ENCODE measurements at regions not wholly inside any gene's neighbourhood (a gene's known extent, or its start where the extent isn't known, plus 50 kb on each side); places are given as distances from the start of the nearest gene placed in this dataset.

DNA sequence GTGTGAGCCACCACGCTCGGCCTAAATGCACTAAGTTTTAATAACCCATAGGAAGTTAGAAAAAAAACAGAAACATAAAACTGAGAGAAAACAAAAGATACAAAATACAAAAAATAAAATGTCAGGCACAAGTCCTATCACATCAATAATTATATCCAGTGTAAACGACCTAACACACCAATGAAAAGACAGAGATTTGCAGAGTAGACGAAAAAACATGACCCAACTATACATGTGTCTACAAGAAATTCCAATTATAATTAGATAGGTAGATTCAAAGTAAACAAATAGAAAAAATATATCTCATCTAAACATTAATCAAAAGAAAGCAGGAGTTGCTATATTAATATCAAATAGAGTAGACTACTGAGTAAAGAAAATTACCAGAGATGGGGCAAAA lies 69.4 kb upstream of the NUDT4 start:
- Histone ChIP-seq H3K9me3 (ENCODE audit: low read depth) (no peaks in the 10 kb centered on the region), H3K4me1 (ENCODE audit: insufficient read depth) (peaks cover 11% of the 10 kb centered on the region), H2AFZ (no peak overlapping the region), H3K27me3 (no peaks in the 10 kb centered on the region), H3K4me3 (no peak overlapping the region), H3K36me3 (replicated peaks; ENCODE audit: insufficient read depth, low read depth) (no peaks in the 10 kb centered on the region), H3K4me2 (no peak overlapping the region), H3K27ac (no peak overlapping the region), H3K9me2 (replicated peaks; ENCODE audit: insufficient read depth) (no peaks in the 10 kb centered on the region), H3K79me2 (no peaks in the 10 kb centered on the region), H4K20me1 (ENCODE audit: insufficient read depth, poor library complexity, severe bottlenecking) (no peaks in the 10 kb centered on the region)
- no peak for TF ChIP-seq EZH2 (IDR thresholded peaks at IDR 0.05; ENCODE audit: borderline replicate concordance)
- TF ChIP-seq, protein P1, sequence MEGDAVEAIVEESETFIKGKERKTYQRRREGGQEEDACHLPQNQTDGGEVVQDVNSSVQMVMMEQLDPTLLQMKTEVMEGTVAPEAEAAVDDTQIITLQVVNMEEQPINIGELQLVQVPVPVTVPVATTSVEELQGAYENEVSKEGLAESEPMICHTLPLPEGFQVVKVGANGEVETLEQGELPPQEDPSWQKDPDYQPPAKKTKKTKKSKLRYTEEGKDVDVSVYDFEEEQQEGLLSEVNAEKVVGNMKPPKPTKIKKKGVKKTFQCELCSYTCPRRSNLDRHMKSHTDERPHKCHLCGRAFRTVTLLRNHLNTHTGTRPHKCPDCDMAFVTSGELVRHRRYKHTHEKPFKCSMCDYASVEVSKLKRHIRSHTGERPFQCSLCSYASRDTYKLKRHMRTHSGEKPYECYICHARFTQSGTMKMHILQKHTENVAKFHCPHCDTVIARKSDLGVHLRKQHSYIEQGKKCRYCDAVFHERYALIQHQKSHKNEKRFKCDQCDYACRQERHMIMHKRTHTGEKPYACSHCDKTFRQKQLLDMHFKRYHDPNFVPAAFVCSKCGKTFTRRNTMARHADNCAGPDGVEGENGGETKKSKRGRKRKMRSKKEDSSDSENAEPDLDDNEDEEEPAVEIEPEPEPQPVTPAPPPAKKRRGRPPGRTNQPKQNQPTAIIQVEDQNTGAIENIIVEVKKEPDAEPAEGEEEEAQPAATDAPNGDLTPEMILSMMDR (IDR thresholded peaks at IDR 0.05; ENCODE audit: poor library complexity) = no peak
- TF ChIP-seq EZH2phosphoT487 (IDR thresholded peaks at IDR 0.05; ENCODE audit: low read depth, severe bottlenecking, unreplicated experiment) = no peak
- DNase-seq (ENCODE audit: low spot score) = no peak
- 93% methylated on average over 4 of the region's 4 CpGs for WGBS (ENCODE audit: low lambda C conversion rate, missing lambda C conversion rate)

DNA sequence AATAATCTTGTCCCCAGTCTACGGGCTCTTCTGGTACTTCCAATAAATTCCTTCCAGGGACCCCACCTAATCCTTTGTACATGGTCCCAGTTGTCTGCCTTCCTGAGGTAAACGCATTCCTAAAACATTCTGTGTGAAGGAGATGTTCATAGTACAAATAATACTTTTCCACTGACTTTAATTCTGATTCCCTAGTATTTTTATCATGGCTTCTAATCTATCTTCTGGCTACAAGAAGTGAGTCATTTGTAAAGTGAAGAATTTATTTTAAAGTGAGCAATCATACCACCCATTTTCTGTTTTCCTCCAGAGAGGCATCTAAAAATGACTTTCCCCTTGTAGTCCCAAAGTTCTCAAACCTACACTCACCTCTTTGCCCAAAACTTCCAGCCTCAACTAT lies 65.9 kb upstream of the NUDT4 start:
- H3K4me3 ChIP-seq = no peak overlapping the region
- H3K36me3 ChIP-seq (replicated peaks; ENCODE audit: insufficient read depth, low read depth) = no peaks in the 10 kb centered on the region
- H3K79me2 ChIP-seq = no peaks in the 10 kb centered on the region
- no peaks in the 10 kb centered on the region for H3K9me3 ChIP-seq (ENCODE audit: low read depth)
- no peak for DNase-seq (ENCODE audit: low spot score)
- no peak overlapping the region for H3K27ac ChIP-seq
- H2AFZ ChIP-seq = no peak overlapping the region
- peaks cover 31% of the 10 kb centered on the region for H3K4me1 ChIP-seq (ENCODE audit: insufficient read depth)
- H3K9me2 ChIP-seq (replicated peaks; ENCODE audit: insufficient read depth) = no peaks in the 10 kb centered on the region
- H3K27me3 ChIP-seq = no peaks in the 10 kb centered on the region
- no peak overlapping the region for H3K4me2 ChIP-seq
- no peaks in the 10 kb centered on the region for H4K20me1 ChIP-seq (ENCODE audit: insufficient read depth, poor library complexity, severe bottlenecking)
- TF ChIP-seq EZH2 (IDR thresholded peaks at IDR 0.05; ENCODE audit: borderline replicate concordance) = no peak
- TF ChIP-seq EZH2phosphoT487 (IDR thresholded peaks at IDR 0.05; ENCODE audit: low read depth, severe bottlenecking, unreplicated experiment) = no peak
- TF ChIP-seq, protein P1 (IDR thresholded peaks at IDR 0.05; ENCODE audit: poor library complexity) = no peak
- 72% methylated on average over 2 of the region's 2 CpGs for WGBS (ENCODE audit: low lambda C conversion rate, missing lambda C conversion rate)

DNA sequence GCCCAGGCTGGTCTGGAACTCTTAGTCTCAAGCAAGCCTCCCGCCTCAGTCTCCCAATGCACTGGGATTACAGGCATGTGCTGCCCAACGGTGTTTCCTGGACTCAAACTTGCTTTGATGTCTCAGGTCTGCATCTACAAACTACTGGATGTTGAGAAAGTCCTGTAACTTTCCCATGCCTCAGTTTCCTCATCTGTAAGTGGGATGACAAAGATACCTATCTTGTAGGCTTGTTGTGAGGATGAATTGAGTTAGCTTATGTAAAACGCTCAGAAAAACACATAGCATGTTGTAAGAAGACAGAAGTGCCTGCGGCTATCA lies 63.6 kb upstream of the NUDT4 start:
- no peak overlapping the region for H3K4me3 ChIP-seq

More for the DNA sequence above, 63.6 kb upstream of the NUDT4 start:
- Histone ChIP-seq H3K4me2 (peak overlapping the region; percentile 52), H3K9me2 (replicated peaks; ENCODE audit: insufficient read depth) (no peaks in the 10 kb centered on the region), H3K36me3 (replicated peaks; ENCODE audit: insufficient read depth, low read depth) (no peaks in the 10 kb centered on the region), H3K4me1 (ENCODE audit: insufficient read depth) (peaks cover 31% of the 10 kb centered on the region), H3K27ac (peak overlapping the region; percentile 85), H2AFZ (no peak overlapping the region), H3K27me3 (no peaks in the 10 kb centered on the region), H3K79me2 (no peaks in the 10 kb centered on the region), H4K20me1 (ENCODE audit: insufficient read depth, poor library complexity, severe bottlenecking) (no peaks in the 10 kb centered on the region), H3K9me3 (ENCODE audit: low read depth) (no peaks in the 10 kb centered on the region)
- TF ChIP-seq, protein P1 (IDR thresholded peaks at IDR 0.05; ENCODE audit: poor library complexity) = no peak
- TF ChIP-seq EZH2phosphoT487 (IDR thresholded peaks at IDR 0.05; ENCODE audit: low read depth, severe bottlenecking, unreplicated experiment) = no peak
- no peak for TF ChIP-seq EZH2 (IDR thresholded peaks at IDR 0.05; ENCODE audit: borderline replicate concordance)
- 84% methylated on average over 4 of the region's 4 CpGs for WGBS (ENCODE audit: low lambda C conversion rate, missing lambda C conversion rate)
- DNase-seq (ENCODE audit: low spot score) = no peak
